Panc1 (cell line): ENCODE measurements at regions not wholly inside any gene's neighbourhood (a gene's known extent, or its start where the extent isn't known, plus 50 kb on each side); places are given as distances from the start of the nearest gene placed in this dataset.

Source experiments
- POLR2AphosphoS5 ChIP-seq: IDR thresholded peaks from 2 replicates; pipeline ENCODE4 v1.6.1; 2012; ENCODE audit warnings: mild to moderate bottlenecking, low read depth, low read length, moderate library complexity
- SIN3A ChIP-seq: IDR thresholded peaks from 2 replicates; pipeline ENCODE4 v1.6.1; 2012; ENCODE audit warnings: low read depth, mild to moderate bottlenecking, low read length, moderate library complexity, borderline replicate concordance; ENCODE audit not compliant: insufficient read depth
- TCF7L2 ChIP-seq: IDR thresholded peaks from 2 replicates; pipeline ENCODE4 v1.6.1; 2011; ENCODE audit warnings: mild to moderate bottlenecking, low read depth, low read length, inconsistent platforms
- TF ChIP-seq, protein P1 (sequence below): fragments of 450-650 bp; IDR thresholded peaks from 2 replicates; pipeline ENCODE4 v1.5.1; 2017; ENCODE audit warnings: mild to moderate bottlenecking
- TF ChIP-seq, protein P2 (sequence below), 2 experiments: IDR thresholded peaks; 2 replicates each; pipeline ENCODE4 v1.6.1; 2011 to 2012; ENCODE audit warnings: low read depth in 2 of 2, control low read depth in 1 of 2, low read length in 1 of 2, mild to moderate bottlenecking in 1 of 2, moderate library complexity in 1 of 2; ENCODE audit not compliant: insufficient read depth in 1 of 2

DNA sequence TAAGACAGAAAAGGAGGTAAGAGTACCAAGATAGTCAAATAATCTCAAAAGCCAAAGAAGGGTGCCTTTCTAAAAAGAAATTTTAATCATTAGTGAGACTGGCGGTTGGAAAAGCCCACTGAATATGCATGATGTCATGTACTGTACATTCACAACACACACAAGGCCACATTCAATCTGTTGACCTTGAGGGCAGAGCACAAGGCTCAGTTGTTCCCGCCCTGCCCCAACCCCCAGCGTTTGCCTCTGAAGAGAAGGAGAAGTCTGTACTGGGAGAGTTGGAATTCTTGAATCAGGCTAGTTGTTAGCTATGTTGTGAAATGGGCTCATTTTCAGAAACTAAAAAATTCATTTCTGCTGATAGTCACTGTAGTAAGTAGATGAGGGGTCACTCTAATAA, 50.2 kb upstream of the NID2 start:
- no peak for TF ChIP-seq POLR2AphosphoS5
- TF ChIP-seq, protein P1, sequence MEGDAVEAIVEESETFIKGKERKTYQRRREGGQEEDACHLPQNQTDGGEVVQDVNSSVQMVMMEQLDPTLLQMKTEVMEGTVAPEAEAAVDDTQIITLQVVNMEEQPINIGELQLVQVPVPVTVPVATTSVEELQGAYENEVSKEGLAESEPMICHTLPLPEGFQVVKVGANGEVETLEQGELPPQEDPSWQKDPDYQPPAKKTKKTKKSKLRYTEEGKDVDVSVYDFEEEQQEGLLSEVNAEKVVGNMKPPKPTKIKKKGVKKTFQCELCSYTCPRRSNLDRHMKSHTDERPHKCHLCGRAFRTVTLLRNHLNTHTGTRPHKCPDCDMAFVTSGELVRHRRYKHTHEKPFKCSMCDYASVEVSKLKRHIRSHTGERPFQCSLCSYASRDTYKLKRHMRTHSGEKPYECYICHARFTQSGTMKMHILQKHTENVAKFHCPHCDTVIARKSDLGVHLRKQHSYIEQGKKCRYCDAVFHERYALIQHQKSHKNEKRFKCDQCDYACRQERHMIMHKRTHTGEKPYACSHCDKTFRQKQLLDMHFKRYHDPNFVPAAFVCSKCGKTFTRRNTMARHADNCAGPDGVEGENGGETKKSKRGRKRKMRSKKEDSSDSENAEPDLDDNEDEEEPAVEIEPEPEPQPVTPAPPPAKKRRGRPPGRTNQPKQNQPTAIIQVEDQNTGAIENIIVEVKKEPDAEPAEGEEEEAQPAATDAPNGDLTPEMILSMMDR: no peak
- TF ChIP-seq, protein P2, sequence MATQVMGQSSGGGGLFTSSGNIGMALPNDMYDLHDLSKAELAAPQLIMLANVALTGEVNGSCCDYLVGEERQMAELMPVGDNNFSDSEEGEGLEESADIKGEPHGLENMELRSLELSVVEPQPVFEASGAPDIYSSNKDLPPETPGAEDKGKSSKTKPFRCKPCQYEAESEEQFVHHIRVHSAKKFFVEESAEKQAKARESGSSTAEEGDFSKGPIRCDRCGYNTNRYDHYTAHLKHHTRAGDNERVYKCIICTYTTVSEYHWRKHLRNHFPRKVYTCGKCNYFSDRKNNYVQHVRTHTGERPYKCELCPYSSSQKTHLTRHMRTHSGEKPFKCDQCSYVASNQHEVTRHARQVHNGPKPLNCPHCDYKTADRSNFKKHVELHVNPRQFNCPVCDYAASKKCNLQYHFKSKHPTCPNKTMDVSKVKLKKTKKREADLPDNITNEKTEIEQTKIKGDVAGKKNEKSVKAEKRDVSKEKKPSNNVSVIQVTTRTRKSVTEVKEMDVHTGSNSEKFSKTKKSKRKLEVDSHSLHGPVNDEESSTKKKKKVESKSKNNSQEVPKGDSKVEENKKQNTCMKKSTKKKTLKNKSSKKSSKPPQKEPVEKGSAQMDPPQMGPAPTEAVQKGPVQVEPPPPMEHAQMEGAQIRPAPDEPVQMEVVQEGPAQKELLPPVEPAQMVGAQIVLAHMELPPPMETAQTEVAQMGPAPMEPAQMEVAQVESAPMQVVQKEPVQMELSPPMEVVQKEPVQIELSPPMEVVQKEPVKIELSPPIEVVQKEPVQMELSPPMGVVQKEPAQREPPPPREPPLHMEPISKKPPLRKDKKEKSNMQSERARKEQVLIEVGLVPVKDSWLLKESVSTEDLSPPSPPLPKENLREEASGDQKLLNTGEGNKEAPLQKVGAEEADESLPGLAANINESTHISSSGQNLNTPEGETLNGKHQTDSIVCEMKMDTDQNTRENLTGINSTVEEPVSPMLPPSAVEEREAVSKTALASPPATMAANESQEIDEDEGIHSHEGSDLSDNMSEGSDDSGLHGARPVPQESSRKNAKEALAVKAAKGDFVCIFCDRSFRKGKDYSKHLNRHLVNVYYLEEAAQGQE (IDR thresholded peaks at IDR 0.05; ENCODE audit: insufficient read depth in 1 of 2, low read depth in 2 of 2, low read length in 1 of 2): no peak
- TF ChIP-seq SIN3A: no peak
- no peak for TF ChIP-seq TCF7L2
